ENCODE measurements at regions not wholly inside any gene's neighbourhood (a gene's known extent, or its start where the extent isn't known, plus 50 kb on each side); places are given as distances from the start of the nearest gene placed in this dataset.

DNA sequence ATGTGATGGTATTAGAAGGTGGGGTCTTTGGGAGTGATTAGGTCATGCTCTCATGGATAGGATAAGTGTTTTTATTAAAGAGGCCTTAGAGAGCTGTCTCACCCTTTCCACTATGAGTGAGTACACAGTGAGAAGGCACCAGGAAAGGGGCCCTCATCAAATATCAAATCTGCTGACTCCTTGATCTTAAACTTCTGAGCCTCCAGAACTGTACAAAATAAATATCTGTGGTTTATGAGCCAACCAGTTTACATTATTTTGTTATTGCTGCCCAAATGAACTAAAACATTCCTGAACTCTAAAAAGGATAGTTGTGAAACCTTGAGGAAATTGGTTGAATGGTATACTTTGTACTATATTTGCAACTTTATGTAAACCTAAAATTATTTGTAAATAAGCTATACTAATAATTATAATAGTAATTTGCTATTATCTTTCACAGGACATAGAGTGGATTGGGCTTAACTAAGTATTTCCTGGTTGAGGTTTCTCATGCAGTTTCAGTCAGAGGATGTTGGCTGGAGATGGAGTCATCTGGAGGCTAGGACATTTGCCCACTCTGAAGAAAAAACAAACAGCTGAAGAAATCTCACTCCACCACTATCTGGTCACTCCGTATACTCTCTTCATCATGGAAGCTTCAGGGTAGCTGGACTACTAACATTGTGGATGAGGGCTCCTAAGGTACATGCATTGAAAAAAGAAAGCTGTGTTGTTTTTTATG lies 1068.6 kb upstream of the CADM2 start:
- TF ChIP-seq, protein P1, sequence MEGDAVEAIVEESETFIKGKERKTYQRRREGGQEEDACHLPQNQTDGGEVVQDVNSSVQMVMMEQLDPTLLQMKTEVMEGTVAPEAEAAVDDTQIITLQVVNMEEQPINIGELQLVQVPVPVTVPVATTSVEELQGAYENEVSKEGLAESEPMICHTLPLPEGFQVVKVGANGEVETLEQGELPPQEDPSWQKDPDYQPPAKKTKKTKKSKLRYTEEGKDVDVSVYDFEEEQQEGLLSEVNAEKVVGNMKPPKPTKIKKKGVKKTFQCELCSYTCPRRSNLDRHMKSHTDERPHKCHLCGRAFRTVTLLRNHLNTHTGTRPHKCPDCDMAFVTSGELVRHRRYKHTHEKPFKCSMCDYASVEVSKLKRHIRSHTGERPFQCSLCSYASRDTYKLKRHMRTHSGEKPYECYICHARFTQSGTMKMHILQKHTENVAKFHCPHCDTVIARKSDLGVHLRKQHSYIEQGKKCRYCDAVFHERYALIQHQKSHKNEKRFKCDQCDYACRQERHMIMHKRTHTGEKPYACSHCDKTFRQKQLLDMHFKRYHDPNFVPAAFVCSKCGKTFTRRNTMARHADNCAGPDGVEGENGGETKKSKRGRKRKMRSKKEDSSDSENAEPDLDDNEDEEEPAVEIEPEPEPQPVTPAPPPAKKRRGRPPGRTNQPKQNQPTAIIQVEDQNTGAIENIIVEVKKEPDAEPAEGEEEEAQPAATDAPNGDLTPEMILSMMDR (IDR thresholded peaks at IDR 0.05), result no peak
- TF ChIP-seq POLR2A (IDR thresholded peaks at IDR 0.05), result no peak

All from testis (tissue), 2 donors.